GM23248 (cell line): ENCODE measurements at regions not wholly inside any gene's neighbourhood (a gene's known extent, or its start where the extent isn't known, plus 50 kb on each side); places are given as distances from the start of the nearest gene placed in this dataset.

Experiments used
- EZH2 ChIP-seq: fragments of 200-600 bp; sonication (generic); IDR thresholded peaks from 2 replicates; pipeline ENCODE4 v1.6.1; 2018; ENCODE audit warnings: antibody characterized with exemption, mild to moderate bottlenecking; ENCODE audit not compliant: insufficient read depth, poor library complexity, severe bottlenecking
- EZH2phosphoT487 ChIP-seq: fragments of 200-600 bp; sonication (generic); IDR thresholded peaks from 2 replicates; pipeline ENCODE4 v1.6.1; 2018; ENCODE audit warnings: antibody characterized with exemption, moderate library complexity, mild to moderate bottlenecking, low read depth; ENCODE audit not compliant: insufficient read depth

- TF ChIP-seq EZH2 (no peak), EZH2phosphoT487 (no peak)
Measured at GRCh38 chr20:12577213-12577612, 431.6 kb upstream of the SPTLC3 start.
